ENCODE measurements at regions not wholly inside any gene's neighbourhood (a gene's known extent, or its start where the extent isn't known, plus 50 kb on each side); places are given as distances from the start of the nearest gene placed in this dataset.
"Not testable (repeated sequence)": the region's sequence is repeated elsewhere in the genome, so short reads cannot be mapped to it uniquely, and the experiment has no call there.

- DNase-seq (ENCODE audit: low read depth), result peak; percentile 32
Measured at GRCh38 chr18:46226461-46226860, 122.3 kb downstream of the HAUS1 start.

- not testable (repeated sequence) for DNase-seq (ENCODE audit: low read depth)
Measured at GRCh38 chr18:46229641-46230040, 125.5 kb downstream of the HAUS1 start.

- peak; percentile 66 for DNase-seq (ENCODE audit: low read depth)
Measured at GRCh38 chr18:46236156-46236555, 132.0 kb downstream of the HAUS1 start.

GRCh38 chr18:46237891-46238290, 133.7 kb downstream of the HAUS1 start:
- no peak for DNase-seq (ENCODE audit: low read depth)

GRCh38 chr18:46239549-46239948, 135.4 kb downstream of the HAUS1 start:
- DNase-seq (ENCODE audit: low read depth), result no peak

- DNase-seq (ENCODE audit: low read depth), result no peak
Measured at GRCh38 chr18:46239998-46240397, 135.8 kb downstream of the HAUS1 start.

GRCh38 chr18:46241393-46241792, 137.2 kb downstream of the HAUS1 start:
- not testable (repeated sequence) for DNase-seq (ENCODE audit: low read depth)

- no peak for DNase-seq (ENCODE audit: low read depth)
Measured at GRCh38 chr18:46242183-46242582, 138.0 kb downstream of the HAUS1 start.

- peak; percentile 83 for DNase-seq (ENCODE audit: low read depth)
Measured at GRCh38 chr18:46243095-46243494, 138.9 kb downstream of the HAUS1 start.

- DNase-seq (ENCODE audit: low read depth), result no peak
Measured at GRCh38 chr18:46243673-46244072, 139.5 kb downstream of the HAUS1 start.

- DNase-seq (ENCODE audit: low read depth), result no peak
Measured at GRCh38 chr18:46246101-46246500, 141.9 kb downstream of the HAUS1 start.

- peak; percentile 50 for DNase-seq (ENCODE audit: low read depth)
Measured at GRCh38 chr18:46247942-46248341, 143.8 kb downstream of the HAUS1 start.

- DNase-seq (ENCODE audit: low read depth), result peak; percentile 97
Measured at GRCh38 chr18:46250084-46250811, 146.1 kb downstream of the HAUS1 start.

- no peak for DNase-seq (ENCODE audit: low read depth)
Measured at GRCh38 chr18:46250812-46251173, 146.6 kb downstream of the HAUS1 start.

GRCh38 chr18:46252759-46253158, 148.6 kb downstream of the HAUS1 start:
- no peak for DNase-seq (ENCODE audit: low read depth)

- peak; percentile 96 for DNase-seq (ENCODE audit: low read depth)
Measured at GRCh38 chr18:46253498-46253897, 149.3 kb downstream of the HAUS1 start.

GRCh38 chr18:46256078-46256477, 151.9 kb downstream of the HAUS1 start:
- DNase-seq (ENCODE audit: low read depth), result peak; percentile 79

GRCh38 chr18:46257366-46257765, 153.2 kb downstream of the HAUS1 start:
- no peak for DNase-seq (ENCODE audit: low read depth)

GRCh38 chr18:46260016-46260878, 156.1 kb downstream of the HAUS1 start:
- DNase-seq (ENCODE audit: low read depth), result peak; percentile 98

GRCh38 chr18:46260879-46261143, 156.6 kb downstream of the HAUS1 start:
- DNase-seq (ENCODE audit: low read depth), result no peak

- peak; percentile 69 for DNase-seq (ENCODE audit: low read depth)
Measured at GRCh38 chr18:46261799-46262198, 157.6 kb downstream of the HAUS1 start.

GRCh38 chr18:46262856-46263255, 158.7 kb downstream of the HAUS1 start:
- DNase-seq (ENCODE audit: low read depth), result no peak

GRCh38 chr18:46264255-46264654, 160.1 kb downstream of the HAUS1 start:
- peak; percentile 94 for DNase-seq (ENCODE audit: low read depth)

Measured in renal cortical epithelial cell (primary cell).